ENCODE measurements at regions not wholly inside any gene's neighbourhood (a gene's known extent, or its start where the extent isn't known, plus 50 kb on each side); places are given as distances from the start of the nearest gene placed in this dataset.

DNA sequence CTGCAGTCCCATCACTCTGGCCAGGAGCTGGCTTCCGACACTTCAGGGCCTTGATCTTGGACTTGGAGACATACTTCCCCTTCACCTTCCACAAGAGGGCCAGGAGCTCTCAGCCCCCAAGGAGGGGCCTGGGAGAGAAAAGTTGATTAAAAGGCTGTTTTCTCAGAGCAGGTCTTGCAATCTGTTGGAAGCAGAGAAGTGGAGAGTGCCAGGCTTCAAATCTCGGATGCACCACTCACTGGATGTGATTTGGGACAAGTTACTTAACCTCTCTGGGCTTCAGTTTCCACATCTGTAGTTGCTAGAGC, 255.3 kb downstream of the CYP26B1 start:
- TF ChIP-seq CTCF (IDR thresholded peaks at IDR 0.05; ENCODE audit: control extremely low read depth in 1 of 3, insufficient read depth in 1 of 3, low read depth in 1 of 3, low read length in 3 of 3) (no peak), EP300 (IDR thresholded peaks at IDR 0.05; ENCODE audit: borderline replicate concordance in 1 of 2, low read depth in 2 of 2, low read length in 2 of 2) (no peak), GABPA (IDR thresholded peaks at IDR 0.05; ENCODE audit: borderline replicate concordance, insufficient read depth, low read length) (no peak), GTF2F1 (IDR thresholded peaks at IDR 0.05; ENCODE audit: borderline replicate concordance, low read depth, low read length) (no peak)
- TF ChIP-seq, protein P1, sequence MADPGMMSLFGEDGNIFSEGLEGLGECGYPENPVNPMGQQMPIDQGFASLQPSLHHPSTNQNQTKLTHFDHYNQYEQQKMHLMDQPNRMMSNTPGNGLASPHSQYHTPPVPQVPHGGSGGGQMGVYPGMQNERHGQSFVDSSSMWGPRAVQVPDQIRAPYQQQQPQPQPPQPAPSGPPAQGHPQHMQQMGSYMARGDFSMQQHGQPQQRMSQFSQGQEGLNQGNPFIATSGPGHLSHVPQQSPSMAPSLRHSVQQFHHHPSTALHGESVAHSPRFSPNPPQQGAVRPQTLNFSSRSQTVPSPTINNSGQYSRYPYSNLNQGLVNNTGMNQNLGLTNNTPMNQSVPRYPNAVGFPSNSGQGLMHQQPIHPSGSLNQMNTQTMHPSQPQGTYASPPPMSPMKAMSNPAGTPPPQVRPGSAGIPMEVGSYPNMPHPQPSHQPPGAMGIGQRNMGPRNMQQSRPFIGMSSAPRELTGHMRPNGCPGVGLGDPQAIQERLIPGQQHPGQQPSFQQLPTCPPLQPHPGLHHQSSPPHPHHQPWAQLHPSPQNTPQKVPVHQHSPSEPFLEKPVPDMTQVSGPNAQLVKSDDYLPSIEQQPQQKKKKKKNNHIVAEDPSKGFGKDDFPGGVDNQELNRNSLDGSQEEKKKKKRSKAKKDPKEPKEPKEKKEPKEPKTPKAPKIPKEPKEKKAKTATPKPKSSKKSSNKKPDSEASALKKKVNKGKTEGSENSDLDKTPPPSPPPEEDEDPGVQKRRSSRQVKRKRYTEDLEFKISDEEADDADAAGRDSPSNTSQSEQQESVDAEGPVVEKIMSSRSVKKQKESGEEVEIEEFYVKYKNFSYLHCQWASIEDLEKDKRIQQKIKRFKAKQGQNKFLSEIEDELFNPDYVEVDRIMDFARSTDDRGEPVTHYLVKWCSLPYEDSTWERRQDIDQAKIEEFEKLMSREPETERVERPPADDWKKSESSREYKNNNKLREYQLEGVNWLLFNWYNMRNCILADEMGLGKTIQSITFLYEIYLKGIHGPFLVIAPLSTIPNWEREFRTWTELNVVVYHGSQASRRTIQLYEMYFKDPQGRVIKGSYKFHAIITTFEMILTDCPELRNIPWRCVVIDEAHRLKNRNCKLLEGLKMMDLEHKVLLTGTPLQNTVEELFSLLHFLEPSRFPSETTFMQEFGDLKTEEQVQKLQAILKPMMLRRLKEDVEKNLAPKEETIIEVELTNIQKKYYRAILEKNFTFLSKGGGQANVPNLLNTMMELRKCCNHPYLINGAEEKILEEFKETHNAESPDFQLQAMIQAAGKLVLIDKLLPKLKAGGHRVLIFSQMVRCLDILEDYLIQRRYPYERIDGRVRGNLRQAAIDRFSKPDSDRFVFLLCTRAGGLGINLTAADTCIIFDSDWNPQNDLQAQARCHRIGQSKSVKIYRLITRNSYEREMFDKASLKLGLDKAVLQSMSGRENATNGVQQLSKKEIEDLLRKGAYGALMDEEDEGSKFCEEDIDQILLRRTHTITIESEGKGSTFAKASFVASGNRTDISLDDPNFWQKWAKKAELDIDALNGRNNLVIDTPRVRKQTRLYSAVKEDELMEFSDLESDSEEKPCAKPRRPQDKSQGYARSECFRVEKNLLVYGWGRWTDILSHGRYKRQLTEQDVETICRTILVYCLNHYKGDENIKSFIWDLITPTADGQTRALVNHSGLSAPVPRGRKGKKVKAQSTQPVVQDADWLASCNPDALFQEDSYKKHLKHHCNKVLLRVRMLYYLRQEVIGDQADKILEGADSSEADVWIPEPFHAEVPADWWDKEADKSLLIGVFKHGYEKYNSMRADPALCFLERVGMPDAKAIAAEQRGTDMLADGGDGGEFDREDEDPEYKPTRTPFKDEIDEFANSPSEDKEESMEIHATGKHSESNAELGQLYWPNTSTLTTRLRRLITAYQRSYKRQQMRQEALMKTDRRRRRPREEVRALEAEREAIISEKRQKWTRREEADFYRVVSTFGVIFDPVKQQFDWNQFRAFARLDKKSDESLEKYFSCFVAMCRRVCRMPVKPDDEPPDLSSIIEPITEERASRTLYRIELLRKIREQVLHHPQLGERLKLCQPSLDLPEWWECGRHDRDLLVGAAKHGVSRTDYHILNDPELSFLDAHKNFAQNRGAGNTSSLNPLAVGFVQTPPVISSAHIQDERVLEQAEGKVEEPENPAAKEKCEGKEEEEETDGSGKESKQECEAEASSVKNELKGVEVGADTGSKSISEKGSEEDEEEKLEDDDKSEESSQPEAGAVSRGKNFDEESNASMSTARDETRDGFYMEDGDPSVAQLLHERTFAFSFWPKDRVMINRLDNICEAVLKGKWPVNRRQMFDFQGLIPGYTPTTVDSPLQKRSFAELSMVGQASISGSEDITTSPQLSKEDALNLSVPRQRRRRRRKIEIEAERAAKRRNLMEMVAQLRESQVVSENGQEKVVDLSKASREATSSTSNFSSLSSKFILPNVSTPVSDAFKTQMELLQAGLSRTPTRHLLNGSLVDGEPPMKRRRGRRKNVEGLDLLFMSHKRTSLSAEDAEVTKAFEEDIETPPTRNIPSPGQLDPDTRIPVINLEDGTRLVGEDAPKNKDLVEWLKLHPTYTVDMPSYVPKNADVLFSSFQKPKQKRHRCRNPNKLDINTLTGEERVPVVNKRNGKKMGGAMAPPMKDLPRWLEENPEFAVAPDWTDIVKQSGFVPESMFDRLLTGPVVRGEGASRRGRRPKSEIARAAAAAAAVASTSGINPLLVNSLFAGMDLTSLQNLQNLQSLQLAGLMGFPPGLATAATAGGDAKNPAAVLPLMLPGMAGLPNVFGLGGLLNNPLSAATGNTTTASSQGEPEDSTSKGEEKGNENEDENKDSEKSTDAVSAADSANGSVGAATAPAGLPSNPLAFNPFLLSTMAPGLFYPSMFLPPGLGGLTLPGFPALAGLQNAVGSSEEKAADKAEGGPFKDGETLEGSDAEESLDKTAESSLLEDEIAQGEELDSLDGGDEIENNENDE (IDR thresholded peaks at IDR 0.05; ENCODE audit: insufficient replicate concordance, low read length) = no peak
